ENCODE measurements at regions not wholly inside any gene's neighbourhood (a gene's known extent, or its start where the extent isn't known, plus 50 kb on each side); places are given as distances from the start of the nearest gene placed in this dataset.
"Not testable (repeated sequence)": the region's sequence is repeated elsewhere in the genome, so short reads cannot be mapped to it uniquely, and the experiment has no call there.

GRCh38 chr13:107799001-107799400 lies 416.3 kb downstream of the LIG4 start:
- H3K4me1 ChIP-seq (ENCODE audit: control insufficient read depth, insufficient read depth, low read length), result no peaks in the 10 kb centered on the region
- no peaks in the 10 kb centered on the region for H3K36me3 ChIP-seq (ENCODE audit: control insufficient read depth, insufficient read depth, low read length)
- H3K4me3 ChIP-seq (ENCODE audit: low read length), result no peak overlapping the region
- H3K4me3 Mint-ChIP-seq, result no peak overlapping the region
- H3K27me3 Mint-ChIP-seq (ENCODE audit: insufficient read depth), result peaks cover 2% of the 10 kb centered on the region
- no peak for TF ChIP-seq CTCF (conservative IDR thresholded peaks at IDR 0.05)
- no peak overlapping the region for H3K9ac ChIP-seq (ENCODE audit: extremely low read depth, low read length, poor library complexity, severe bottlenecking)
- no peaks in the 10 kb centered on the region for H3K9me3 ChIP-seq (ENCODE audit: control insufficient read depth, low read length)
- WGBS, 2 experiments (ENCODE audit: insufficient coverage in 1 of 2, insufficient read length in 1 of 2), result 56 to 80% methylated on average over 1 to 5 of the region's 5 CpGs
- peaks cover 26% of the 10 kb centered on the region for H3K4me1 Mint-ChIP-seq
- no peak for DNase-seq
- no peak overlapping the region for H3K27ac ChIP-seq (ENCODE audit: low read depth, low read length)
- H3K9me3 Mint-ChIP-seq, result no peaks in the 10 kb centered on the region
- no peak overlapping the region for H3K27ac Mint-ChIP-seq
- no peaks in the 10 kb centered on the region for H3K36me3 Mint-ChIP-seq (ENCODE audit: low read depth)
- H3K27me3 ChIP-seq (ENCODE audit: control insufficient read depth, insufficient read depth, low read length, poor library complexity, severe bottlenecking), result no peaks in the 10 kb centered on the region

- no peak for DNase-seq
- no peaks in the 10 kb centered on the region for H3K9me3 ChIP-seq (ENCODE audit: control insufficient read depth, low read length)
- H3K9ac ChIP-seq (ENCODE audit: extremely low read depth, low read length, poor library complexity, severe bottlenecking), result no peak overlapping the region
- H3K4me3 ChIP-seq (ENCODE audit: low read length), result no peak overlapping the region
- Mint-ChIP-seq H3K4me3 (no peak overlapping the region), H3K36me3 (ENCODE audit: low read depth) (no peaks in the 10 kb centered on the region), H3K4me1 (peaks cover 10% of the 10 kb centered on the region), H3K27me3 (ENCODE audit: insufficient read depth) (no peaks in the 10 kb centered on the region), H3K9me3 (no peaks in the 10 kb centered on the region), H3K27ac (no peak overlapping the region)
- no peak overlapping the region for H3K27ac ChIP-seq (ENCODE audit: low read depth, low read length)
- no peaks in the 10 kb centered on the region for H3K4me1 ChIP-seq (ENCODE audit: control insufficient read depth, insufficient read depth, low read length)
- WGBS, 2 experiments (ENCODE audit: insufficient coverage in 1 of 2, insufficient read length in 1 of 2), result 88% methylated on average over 1 of the region's 1 CpG; no CpG with 5 or more reads in 1 of the 2 experiments
- no peaks in the 10 kb centered on the region for H3K27me3 ChIP-seq (ENCODE audit: control insufficient read depth, insufficient read depth, low read length, poor library complexity, severe bottlenecking)
- H3K36me3 ChIP-seq (ENCODE audit: control insufficient read depth, insufficient read depth, low read length), result no peaks in the 10 kb centered on the region
- no peak for TF ChIP-seq CTCF (conservative IDR thresholded peaks at IDR 0.05)
These were observed 424.9 kb downstream of the LIG4 start for GRCh38 chr13:107790397-107790796.

- H3K9me3 ChIP-seq (ENCODE audit: control insufficient read depth, low read length), result no peaks in the 10 kb centered on the region
- Mint-ChIP-seq H3K4me1 (no peaks in the 10 kb centered on the region), H3K4me3 (no peak overlapping the region), H3K36me3 (ENCODE audit: low read depth) (peaks cover 8% of the 10 kb centered on the region), H3K27me3 (ENCODE audit: insufficient read depth) (no peaks in the 10 kb centered on the region), H3K9me3 (peaks cover 10% of the 10 kb centered on the region), H3K27ac (no peak overlapping the region)
- H3K4me1 ChIP-seq (ENCODE audit: control insufficient read depth, insufficient read depth, low read length), result no peaks in the 10 kb centered on the region
- H3K27me3 ChIP-seq (ENCODE audit: control insufficient read depth, insufficient read depth, low read length, poor library complexity, severe bottlenecking), result no peaks in the 10 kb centered on the region
- H3K36me3 ChIP-seq (ENCODE audit: control insufficient read depth, insufficient read depth, low read length), result no peaks in the 10 kb centered on the region
- DNase-seq, result no peak
- no peak for TF ChIP-seq CTCF (conservative IDR thresholded peaks at IDR 0.05)
- 90 to 94% methylated on average over 6 to 8 of the region's 8 CpGs for WGBS, 2 experiments (ENCODE audit: insufficient coverage in 1 of 2, insufficient read length in 1 of 2)
- H3K9ac ChIP-seq (ENCODE audit: extremely low read depth, low read length, poor library complexity, severe bottlenecking), result no peak overlapping the region
- no peak overlapping the region for H3K27ac ChIP-seq (ENCODE audit: low read depth, low read length)
- no peak overlapping the region for H3K4me3 ChIP-seq (ENCODE audit: low read length)
These were observed 426.7 kb downstream of the LIG4 start for GRCh38 chr13:107788464-107789165.

GRCh38 chr13:107782646-107783045 lies 432.7 kb downstream of the LIG4 start:
- not testable (repeated sequence) for H3K36me3 Mint-ChIP-seq (ENCODE audit: low read depth); H3K27me3 Mint-ChIP-seq (ENCODE audit: insufficient read depth); H3K9ac ChIP-seq (ENCODE audit: extremely low read depth, low read length, poor library complexity, severe bottlenecking); H3K27me3 ChIP-seq (ENCODE audit: control insufficient read depth, insufficient read depth, low read length, poor library complexity, severe bottlenecking); H3K36me3 ChIP-seq (ENCODE audit: control insufficient read depth, insufficient read depth, low read length); H3K4me1 ChIP-seq (ENCODE audit: control insufficient read depth, insufficient read depth, low read length); H3K4me3 ChIP-seq (ENCODE audit: low read length); H3K9me3 ChIP-seq (ENCODE audit: control insufficient read depth, low read length); H3K4me1 Mint-ChIP-seq; DNase-seq; H3K27ac ChIP-seq (ENCODE audit: low read depth, low read length); H3K27ac Mint-ChIP-seq; H3K4me3 Mint-ChIP-seq
- 99 to 100% methylated on average over 1 to 17 of the region's 39 CpGs for WGBS, 2 experiments (ENCODE audit: insufficient coverage in 1 of 2, insufficient read length in 1 of 2)
- peaks cover 23% of the 10 kb centered on the region for H3K9me3 Mint-ChIP-seq
